ENCODE measurements at regions not wholly inside any gene's neighbourhood (a gene's known extent, or its start where the extent isn't known, plus 50 kb on each side); places are given as distances from the start of the nearest gene placed in this dataset.

- TF ChIP-seq TAF1 (conservative IDR thresholded peaks at IDR 0.05): no peak
- no peak for TF ChIP-seq EGR1 (IDR thresholded peaks at IDR 0.05; ENCODE audit: low read depth in 2 of 2)
- no peak for TF ChIP-seq CTCF (IDR thresholded peaks at IDR 0.05; ENCODE audit: low read depth, low read length, missing input control)
- TF ChIP-seq YY1 (IDR thresholded peaks at IDR 0.05): no peak
- TF ChIP-seq RXRA (IDR thresholded peaks at IDR 0.05): no peak
- TF ChIP-seq JUND (IDR thresholded peaks at IDR 0.05): no peak
- TF ChIP-seq REST (IDR thresholded peaks at IDR 0.05): no peak
- no peak for TF ChIP-seq SP1 (IDR thresholded peaks at IDR 0.05)
- no peak for TF ChIP-seq RAD21 (IDR thresholded peaks at IDR 0.05)
Measured at GRCh38 chr19:30278882-30279254, 93.3 kb upstream of the ZNF536 start.

All from liver (tissue), 3 donors.